Mucosa of descending colon (tissue), 3 donors: ENCODE measurements at regions not wholly inside any gene's neighbourhood (a gene's known extent, or its start where the extent isn't known, plus 50 kb on each side); places are given as distances from the start of the nearest gene placed in this dataset.

Experiments
- ATAC-seq: fragments of 200-7000 bp; cut with Tn5 transposase; one replicate; pipeline ENCODE4 v1.9.1; 2020; ENCODE audit warnings: mild to moderate bottlenecking, moderate library complexity
- DNase-seq, 3 donors: peaks; one replicate each; pipeline ENCODE4 v3.0.0-alpha.2; 2020
- H3K36me3 ChIP-seq: fragments of 200-600 bp; one replicate; pipeline ENCODE4 v1.8.0; 2021; ENCODE audit warnings: low read depth, mild to moderate bottlenecking
- H3K4me1 ChIP-seq: fragments of 200-600 bp; one replicate; pipeline ENCODE4 v1.8.0; 2021; ENCODE audit warnings: low read depth, mild to moderate bottlenecking
- H3K4me3 ChIP-seq: fragments of 200-600 bp; one replicate; pipeline ENCODE4 v1.8.0; 2021; ENCODE audit warnings: mild to moderate bottlenecking
- H3K9me3 ChIP-seq: fragments of 200-600 bp; one replicate; pipeline ENCODE4 v1.8.0; 2021; ENCODE audit warnings: mild to moderate bottlenecking
- CTCF ChIP-seq: fragments of 200-600 bp; IDR thresholded peaks from one replicate; pipeline ENCODE4 v1.8.0; 2022; ENCODE audit warnings: antibody characterized with exemption, mild to moderate bottlenecking
- intact Hi-C, 2 donors: fragments of 100-400 bp; cut with DNase I in 1 of 2; cut with micrococcal nuclease in 1 of 2; formaldehyde crosslinking; loops; one replicate each; pipeline versions ENCODE4 v1.11.0 to v1.11.1; 2022; cut with DNase I, micrococcal nuclease
- donor health status: DM: no; HTN: no; CAD: no; lungs with moderate emphysema.
- donor health status: DM: no; HTN: no; CAD: no.
- donor health status: DM: no; HTN: yes; CAD: no.

- no peak overlapping the region for H3K4me3 ChIP-seq
- intact Hi-C loops = no loop called here
- no peaks in the 10 kb centered on the region for H3K4me1 ChIP-seq
- TF ChIP-seq CTCF = no peak
- DNase-seq (no peak), ATAC-seq (no peak)
- no peaks in the 10 kb centered on the region for H3K36me3 ChIP-seq
- H3K9me3 ChIP-seq = no peaks in the 10 kb centered on the region
These were observed 70.6 kb upstream of the WDR75 start for GRCh38 chr2:189370719-189371118.

- ATAC-seq (no peak), DNase-seq (no peak)
- no peaks in the 10 kb centered on the region for H3K4me1 ChIP-seq
- intact Hi-C loops = no loop called here
- no peak for TF ChIP-seq CTCF
- H3K9me3 ChIP-seq = no peaks in the 10 kb centered on the region
- H3K4me3 ChIP-seq = no peak overlapping the region
- no peaks in the 10 kb centered on the region for H3K36me3 ChIP-seq
These were observed 68.5 kb upstream of the WDR75 start for GRCh38 chr2:189372688-189373257.

- Histone ChIP-seq H3K4me3 (no peak overlapping the region), H3K9me3 (no peaks in the 10 kb centered on the region), H3K36me3 (no peaks in the 10 kb centered on the region), H3K4me1 (no peaks in the 10 kb centered on the region)
- ATAC-seq (no peak), DNase-seq (no peak)
- intact Hi-C loops = no loop called here
- no peak for TF ChIP-seq CTCF
These were observed 66.8 kb upstream of the WDR75 start for GRCh38 chr2:189374481-189374880.

- TF ChIP-seq CTCF = no peak
- intact Hi-C loops = no loop called here
- Histone ChIP-seq H3K4me1 (no peaks in the 10 kb centered on the region), H3K9me3 (no peaks in the 10 kb centered on the region), H3K36me3 (no peaks in the 10 kb centered on the region), H3K4me3 (no peak overlapping the region)
- no peak for ATAC-seq
- no peak for DNase-seq
These were observed 65.4 kb upstream of the WDR75 start for GRCh38 chr2:189375842-189376241.

GRCh38 chr2:189379287-189379630, 62.0 kb upstream of the WDR75 start:
- ATAC-seq (no peak), DNase-seq (no peak)
- H3K4me1 ChIP-seq = peaks cover 4% of the 10 kb centered on the region
- no peak for TF ChIP-seq CTCF
- intact Hi-C loops = no loop called here
- no peaks in the 10 kb centered on the region for H3K9me3 ChIP-seq
- no peak overlapping the region for H3K4me3 ChIP-seq
- H3K36me3 ChIP-seq = no peaks in the 10 kb centered on the region

- no peak for DNase-seq
- Histone ChIP-seq H3K9me3 (no peaks in the 10 kb centered on the region), H3K4me1 (peaks cover 4% of the 10 kb centered on the region), H3K36me3 (no peaks in the 10 kb centered on the region), H3K4me3 (no peak overlapping the region)
- intact Hi-C loops = no loop called here
- no peak for ATAC-seq
- TF ChIP-seq CTCF = no peak
These were observed 61.5 kb upstream of the WDR75 start for GRCh38 chr2:189379731-189380261.
